GM18868 (cell line): ENCODE measurements at regions not wholly inside any gene's neighbourhood (a gene's known extent, or its start where the extent isn't known, plus 50 kb on each side); places are given as distances from the start of the nearest gene placed in this dataset.

Source experiments
- ATAC-seq: cut with Tn5 transposase; IDR thresholded peaks from one replicate; pipeline ENCODE4 v1.9.1; 2021; ENCODE audit warnings: mild to moderate bottlenecking, moderate library complexity; ENCODE audit not compliant: unreplicated experiment

GRCh38 chr10:78524342-78524741, 490.7 kb downstream of the RPS24 start:
- ATAC-seq = no peak

- no peak for ATAC-seq
These were observed 491.3 kb downstream of the RPS24 start for GRCh38 chr10:78524941-78525340.

GRCh38 chr10:78526347-78526746, 492.7 kb downstream of the RPS24 start:
- no peak for ATAC-seq

GRCh38 chr10:78527296-78527695, 493.6 kb downstream of the RPS24 start:
- no peak for ATAC-seq

GRCh38 chr10:78528749-78529204, 495.1 kb downstream of the RPS24 start:
- no peak for ATAC-seq

DNA sequence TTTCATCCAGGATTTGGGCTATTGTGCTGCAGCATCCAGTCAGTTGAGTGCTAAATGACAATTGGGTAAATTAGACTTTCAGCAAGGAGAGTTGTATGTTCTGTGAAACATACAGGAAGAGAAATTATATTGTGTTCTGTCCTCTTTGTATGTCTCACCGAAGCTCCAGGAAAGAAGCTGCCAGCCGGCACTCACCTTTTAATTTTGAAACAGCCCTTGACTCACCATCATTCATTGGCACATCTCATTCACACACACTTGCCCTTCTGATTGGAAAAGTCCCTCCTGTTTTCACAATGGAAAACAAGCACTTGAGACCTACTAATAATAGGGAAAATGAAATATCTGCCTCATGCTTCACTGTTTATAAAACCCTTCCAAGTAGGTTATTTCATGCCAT, 495.6 kb downstream of the RPS24 start:
- no peak for ATAC-seq

DNA sequence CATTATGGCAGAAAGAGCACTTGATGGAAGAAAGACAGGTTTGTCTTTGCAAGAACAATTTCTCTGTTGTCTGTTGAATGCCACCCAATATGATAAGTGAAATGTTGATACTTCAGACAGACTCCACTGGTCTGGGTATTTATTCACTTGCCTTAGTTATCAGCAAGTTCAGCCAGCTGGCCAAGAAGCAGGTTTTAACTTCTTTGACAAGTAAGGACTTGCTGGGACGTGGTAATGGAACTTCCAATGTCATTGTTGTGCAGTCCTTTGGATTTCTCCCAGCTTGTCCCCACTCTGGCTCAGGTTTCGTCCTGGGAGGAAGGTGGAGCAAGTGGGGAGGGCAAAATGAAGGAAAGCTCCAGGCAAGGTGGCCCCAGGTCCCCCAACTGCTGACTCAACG, 497.4 kb downstream of the RPS24 start:
- ATAC-seq = no peak

GRCh38 chr10:78532480-78533042, 498.9 kb downstream of the RPS24 start:
- no peak for ATAC-seq

DNA sequence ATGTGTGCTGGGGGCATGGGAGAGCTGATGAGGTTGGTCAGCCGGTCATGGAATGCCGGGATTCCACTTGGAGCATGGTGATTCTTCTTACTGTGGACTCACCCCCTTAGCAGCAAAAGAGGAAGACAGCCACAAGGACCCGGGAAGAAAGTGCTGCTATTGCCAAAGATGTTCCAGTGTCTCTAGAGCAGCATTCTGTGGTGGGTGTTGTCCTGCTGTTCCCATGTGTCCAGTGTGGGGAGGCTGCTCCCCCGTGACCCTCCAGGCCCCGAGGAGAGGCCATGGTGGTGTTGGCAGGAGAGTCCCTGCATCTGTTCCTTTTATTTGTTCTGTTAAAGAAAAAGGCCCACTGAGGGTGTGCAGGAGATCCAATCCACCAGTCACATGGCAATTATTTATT, 499.4 kb downstream of the RPS24 start:
- no peak for ATAC-seq

GRCh38 chr10:78533776-78534175, 500.1 kb downstream of the RPS24 start:
- ATAC-seq = no peak

DNA sequence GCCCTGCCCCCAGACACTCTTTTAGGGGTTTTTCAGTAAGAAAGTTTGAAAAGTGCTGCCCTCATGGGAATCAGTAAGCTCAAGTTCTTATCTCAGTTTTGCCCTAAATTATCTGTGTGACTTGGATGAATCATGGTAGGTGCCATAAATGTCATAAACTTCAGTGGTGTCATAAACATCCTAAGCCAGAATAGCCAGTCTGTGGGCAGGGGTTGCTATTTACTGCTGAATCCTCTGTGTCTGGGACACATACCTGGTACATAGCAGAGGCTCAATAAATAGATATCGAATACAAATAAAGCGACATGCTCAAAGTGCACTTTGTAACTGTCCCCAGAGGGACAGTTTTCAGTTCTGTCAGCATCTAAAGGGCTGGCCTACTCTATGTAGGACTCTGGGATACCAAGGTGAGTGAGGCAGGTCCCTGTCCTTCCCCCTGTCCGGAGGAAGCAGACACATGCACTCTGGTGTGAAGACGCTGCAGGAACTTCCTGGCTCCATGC, 502.1 kb downstream of the RPS24 start:
- ATAC-seq = no peak

GRCh38 chr10:78537018-78537417, 503.4 kb downstream of the RPS24 start:
- no peak for ATAC-seq

GRCh38 chr10:78539247-78539766, 505.6 kb downstream of the RPS24 start:
- ATAC-seq = no peak

DNA sequence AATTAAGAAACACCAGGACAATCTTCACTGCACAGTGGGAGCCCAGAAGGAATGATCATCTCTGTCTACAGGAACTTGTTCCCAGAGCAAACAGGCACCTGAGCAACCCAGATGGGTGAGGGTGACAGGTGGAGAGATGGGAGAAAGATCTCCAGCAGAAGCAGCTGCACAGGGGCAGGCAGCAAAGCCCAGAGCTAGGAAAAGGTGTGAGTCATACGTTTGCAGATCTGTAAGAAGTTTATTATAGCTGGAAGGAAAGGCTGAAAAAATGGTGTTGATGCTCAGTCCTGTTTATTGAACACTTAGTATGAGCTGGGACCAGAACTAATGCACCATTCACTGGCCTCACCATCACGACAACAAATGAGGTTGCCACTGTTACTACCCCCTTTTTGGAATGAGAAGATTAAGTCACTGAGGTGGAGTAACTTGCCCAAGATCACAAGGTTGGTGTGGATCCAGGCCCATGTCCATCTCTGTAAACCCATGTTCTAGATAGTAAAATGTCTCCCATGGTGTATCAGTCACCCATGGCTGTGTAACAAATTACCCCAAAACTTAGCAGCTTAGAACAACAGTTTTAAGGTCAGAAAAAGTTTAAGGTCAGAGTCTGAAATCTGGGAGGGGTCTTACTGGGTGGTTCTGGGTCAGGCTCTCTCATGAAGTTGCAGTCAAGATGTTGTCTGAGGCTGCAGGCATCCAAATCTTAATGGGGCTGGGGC, 506.9 kb downstream of the RPS24 start:
- no peak for ATAC-seq

DNA sequence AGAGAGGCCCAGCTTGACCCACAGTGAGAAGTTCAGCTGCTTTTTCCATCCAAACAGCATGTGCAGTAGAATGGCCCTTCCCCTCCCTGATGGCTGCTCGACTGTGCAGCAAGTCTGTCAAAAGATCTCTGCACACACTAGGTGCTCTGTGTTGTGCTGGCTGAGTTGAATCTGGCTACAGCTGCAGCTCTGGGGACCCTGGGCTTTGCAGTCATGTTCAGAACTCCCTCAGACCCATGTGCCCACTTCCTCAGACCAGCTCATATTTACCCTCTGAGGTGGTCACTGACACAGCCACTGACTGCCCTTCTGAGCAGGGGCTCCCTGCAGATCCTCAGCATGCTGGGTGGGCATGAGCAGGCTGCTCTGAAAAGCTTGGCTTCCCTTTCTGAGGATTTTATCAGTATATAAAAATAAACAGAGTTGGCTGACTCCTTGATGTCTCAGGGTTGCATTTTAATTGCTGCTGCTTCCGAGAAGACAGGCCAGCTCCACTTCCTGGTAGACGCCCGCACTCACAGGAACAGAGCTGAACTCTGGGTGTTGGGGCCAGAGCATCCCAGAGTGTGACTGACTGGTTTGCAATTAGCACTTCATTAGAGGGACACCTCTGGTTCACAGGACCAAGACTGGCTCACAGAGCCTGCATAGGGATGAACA, 507.9 kb downstream of the RPS24 start:
- no peak for ATAC-seq

- ATAC-seq = no peak
These were observed 508.5 kb downstream of the RPS24 start for GRCh38 chr10:78542141-78542489.

- no peak for ATAC-seq
These were observed 508.9 kb downstream of the RPS24 start for GRCh38 chr10:78542521-78542920.

GRCh38 chr10:78543031-78543748, 509.5 kb downstream of the RPS24 start:
- ATAC-seq = no peak

DNA sequence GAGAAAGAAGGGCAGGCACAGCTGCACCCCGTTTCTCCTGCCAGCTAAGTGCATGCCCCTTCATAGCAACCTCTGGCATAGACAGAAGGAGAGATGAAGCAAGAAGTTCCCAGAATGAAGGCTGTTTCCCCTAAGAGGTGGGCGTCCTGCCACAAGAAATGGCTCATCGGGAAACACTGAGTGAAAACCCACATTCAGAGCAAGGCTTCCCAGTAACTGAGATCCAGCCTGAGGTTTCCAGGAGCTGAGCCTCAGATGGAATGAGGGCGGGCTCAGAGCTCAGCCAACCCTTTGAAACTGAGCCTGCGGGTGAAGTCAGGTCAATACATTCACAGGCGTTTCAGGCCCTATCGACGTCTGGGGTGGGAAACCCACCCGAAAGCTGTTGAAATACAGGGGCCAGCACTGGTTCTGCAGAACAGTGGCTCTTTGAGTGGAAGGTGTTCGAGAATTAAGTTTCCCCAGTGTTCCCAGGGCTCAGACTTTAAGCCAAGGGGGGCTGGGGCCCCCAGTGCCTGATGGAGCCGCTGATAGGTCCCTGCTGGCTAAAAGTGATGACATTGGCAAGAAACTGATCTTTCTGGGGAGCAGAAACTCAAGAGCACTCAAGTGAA, 510.2 kb downstream of the RPS24 start:
- ATAC-seq = no peak

DNA sequence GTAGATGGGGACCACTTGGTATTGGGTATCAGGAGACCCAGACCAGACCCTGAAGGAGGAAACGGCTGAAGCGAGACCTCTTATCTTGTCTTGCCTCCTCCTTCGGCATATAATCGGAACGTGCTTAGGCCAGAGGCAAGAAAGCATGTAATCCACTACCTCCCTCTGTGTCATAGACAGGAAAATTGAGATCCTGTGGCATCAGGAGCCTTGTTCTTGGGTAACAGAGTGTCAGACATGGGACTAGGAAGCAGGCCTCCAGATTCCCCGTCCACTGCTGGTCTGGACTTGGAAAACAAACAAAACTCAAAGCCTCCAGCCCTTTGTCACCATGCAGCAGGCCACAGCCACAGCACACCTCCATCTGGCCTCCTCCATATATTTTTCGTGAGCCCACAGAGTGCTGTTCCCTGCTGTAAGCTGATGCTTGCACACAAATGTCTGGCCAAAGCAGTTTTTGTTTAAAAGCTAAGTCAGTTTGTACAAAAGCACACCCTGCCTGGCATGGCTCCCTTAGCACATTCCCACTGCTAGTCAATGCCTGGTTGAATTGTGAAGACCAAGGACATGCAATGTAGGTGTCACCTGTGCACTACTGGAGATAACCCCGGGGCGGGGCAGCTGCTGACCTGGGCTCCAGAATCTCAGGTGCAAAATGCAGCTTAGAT, 510.9 kb downstream of the RPS24 start:
- no peak for ATAC-seq
